Thymus (tissue), 11 donors: ENCODE measurements at regions not wholly inside any gene's neighbourhood (a gene's known extent, or its start where the extent isn't known, plus 50 kb on each side); places are given as distances from the start of the nearest gene placed in this dataset.

Experiments
- DNase-seq, 9 donors: peaks; one replicate each; pipeline ENCODE4 v3.0.0-alpha.2; 2013; ENCODE audit warnings: low spot score in 9 of 9, low read depth in 6 of 9, missing footprints in 1 of 9
- H3K27ac ChIP-seq, 2 donors: one replicate each; pipeline ENCODE4 v1.5.1; 2013; ENCODE audit warnings: control low read depth in 1 of 2, low read depth in 1 of 2, low read length in 1 of 2, mild to moderate bottlenecking in 1 of 2, moderate library complexity in 1 of 2
- H3K27me3 ChIP-seq, 2 donors: one replicate each; pipeline ENCODE4 v1.5.1; 2013; ENCODE audit warnings: low read length in 1 of 2; ENCODE audit not compliant: control insufficient read depth in 2 of 2, insufficient read depth in 1 of 2
- H3K36me3 ChIP-seq, 2 donors: one replicate each; pipeline ENCODE4 v1.5.1; 2013; ENCODE audit warnings: low read length in 1 of 2, mild to moderate bottlenecking in 1 of 2, moderate library complexity in 1 of 2; ENCODE audit not compliant: control insufficient read depth in 2 of 2, insufficient read depth in 2 of 2
- H3K4me1 ChIP-seq, 2 donors: one replicate each; pipeline ENCODE4 v1.5.1; 2013; ENCODE audit warnings: low read length in 2 of 2; ENCODE audit not compliant: control insufficient read depth in 2 of 2, insufficient read depth in 2 of 2
- H3K4me3 ChIP-seq, 2 donors: one replicate each; pipeline ENCODE4 v1.5.1; 2013; ENCODE audit warnings: low read length in 2 of 2, control low read depth in 1 of 2, mild to moderate bottlenecking in 1 of 2
- H3K9me3 ChIP-seq, 2 donors: one replicate each; pipeline ENCODE4 v1.5.1; 2013; ENCODE audit warnings: low read length in 1 of 2, mild to moderate bottlenecking in 1 of 2; ENCODE audit not compliant: control insufficient read depth in 2 of 2, insufficient read depth in 1 of 2
- WGBS: extraction: QIAGEN DNeasy Blood & Tissue Kit; methylation state at CpG from one replicate; pipeline ENCODE4 v1.1.7; 2013; 5-methylcytosine and 5-hydroxymethylcytosine counted together
- donor health status: healthy.

GRCh38 chr10:3231951-3232730, 59.6 kb upstream of the PITRM1 start:
- Histone ChIP-seq H3K9me3 (no peaks in the 10 kb centered on the region), H3K4me1 (peaks cover 0 to 13% of the 10 kb centered on the region in 2 donors), H3K27me3 (no peaks in the 10 kb centered on the region), H3K36me3 (no peaks in the 10 kb centered on the region), H3K4me3 (no peak overlapping the region), H3K27ac (no peak overlapping the region)
- WGBS, result 97% methylated on average over 12 of the region's 12 CpGs
- DNase-seq, result no peak

- no peak overlapping the region for H3K27ac ChIP-seq
- 96% methylated on average over 3 of the region's 3 CpGs for WGBS
These were observed 57.2 kb upstream of the PITRM1 start for GRCh38 chr10:3229815-3230214.

GRCh38 chr10:3228629-3228945, 56.0 kb upstream of the PITRM1 start:
- Histone ChIP-seq H3K27ac (no peak overlapping the region), H3K36me3 (no peaks in the 10 kb centered on the region), H3K4me1 (peaks cover 0 to 13% of the 10 kb centered on the region in 2 donors), H3K4me3 (no peak overlapping the region), H3K9me3 (no peaks in the 10 kb centered on the region), H3K27me3 (no peaks in the 10 kb centered on the region)
- no peak for DNase-seq
- WGBS, result 78% methylated on average over 10 of the region's 10 CpGs

More at GRCh38 chr10:3229815-3230214, 57.2 kb upstream of the PITRM1 start:
- Histone ChIP-seq H3K4me3 (no peak overlapping the region), H3K36me3 (no peaks in the 10 kb centered on the region), H3K9me3 (no peaks in the 10 kb centered on the region), H3K4me1 (peaks cover 0 to 13% of the 10 kb centered on the region in 2 donors), H3K27me3 (no peaks in the 10 kb centered on the region)
- no peak for DNase-seq

- Histone ChIP-seq H3K4me3 (no peak overlapping the region), H3K4me1 (peaks cover 0 to 13% of the 10 kb centered on the region in 2 donors), H3K36me3 (no peaks in the 10 kb centered on the region), H3K27me3 (no peaks in the 10 kb centered on the region), H3K9me3 (no peaks in the 10 kb centered on the region), H3K27ac (no peak overlapping the region)
- no peak for DNase-seq
- WGBS, result 69% methylated on average over 11 of the region's 11 CpGs
These were observed 54.6 kb upstream of the PITRM1 start for GRCh38 chr10:3226960-3227744.

GRCh38 chr10:3225561-3225960, 53.0 kb upstream of the PITRM1 start:
- Histone ChIP-seq H3K9me3 (no peaks in the 10 kb centered on the region), H3K27me3 (no peaks in the 10 kb centered on the region), H3K4me1 (peaks cover 0 to 13% of the 10 kb centered on the region in 2 donors), H3K27ac (no peak overlapping the region), H3K4me3 (no peak overlapping the region), H3K36me3 (no peaks in the 10 kb centered on the region)
- DNase-seq, result no peak
- 90% methylated on average over 3 of the region's 3 CpGs for WGBS

GRCh38 chr10:3224241-3224640, 51.7 kb upstream of the PITRM1 start:
- no peak overlapping the region for H3K27ac ChIP-seq
- H3K9me3 ChIP-seq, result no peaks in the 10 kb centered on the region
- peaks cover 0 to 13% of the 10 kb centered on the region in 2 donors for H3K4me1 ChIP-seq
- H3K36me3 ChIP-seq, result no peaks in the 10 kb centered on the region
- no peak overlapping the region for H3K4me3 ChIP-seq
- H3K27me3 ChIP-seq, result no peaks in the 10 kb centered on the region
- no peak for DNase-seq
- WGBS, result over 99% methylated on average over 3 of the region's 3 CpGs

- H3K4me1 ChIP-seq, result peaks cover 0 to 4% of the 10 kb centered on the region in 2 donors
- no peak overlapping the region for H3K4me3 ChIP-seq
- H3K36me3 ChIP-seq, result no peaks in the 10 kb centered on the region
- no peak for DNase-seq
- H3K27me3 ChIP-seq, result no peaks in the 10 kb centered on the region
- H3K9me3 ChIP-seq, result no peaks in the 10 kb centered on the region
- 95% methylated on average over 3 of the region's 3 CpGs for WGBS
- H3K27ac ChIP-seq, result no peak overlapping the region
These were observed 50.0 kb upstream of the PITRM1 start for GRCh38 chr10:3222626-3223025.
